Endothelial cell of umbilical vein (primary cell): ENCODE measurements at regions not wholly inside any gene's neighbourhood (a gene's known extent, or its start where the extent isn't known, plus 50 kb on each side); places are given as distances from the start of the nearest gene placed in this dataset.

Experiments
- CTCF ChIP-seq, 2 donors: IDR thresholded peaks; 1 replicate in 1 of 2; 2 replicates in 1 of 2; pipeline ENCODE4 v1.5.1; 2011; ENCODE audit warnings: low read length in 2 of 2, mild to moderate bottlenecking in 2 of 2, moderate library complexity in 2 of 2, control low read depth in 1 of 2, inconsistent platforms in 1 of 2, low read depth in 1 of 2; ENCODE audit not compliant: insufficient read depth in 1 of 2; ENCODE audit errors: extremely low read depth in 1 of 2
- EZH2 ChIP-seq: IDR thresholded peaks from 2 replicates; pipeline ENCODE4 v1.6.1; 2012; ENCODE audit warnings: borderline replicate concordance, low read depth, mild to moderate bottlenecking, moderate library complexity, low read length, inconsistent platforms; ENCODE audit not compliant: severe bottlenecking
- FOS ChIP-seq: IDR thresholded peaks from 2 replicates; pipeline ENCODE4 v1.6.1; 2011; ENCODE audit warnings: mild to moderate bottlenecking, low read length, moderate library complexity, borderline replicate concordance; ENCODE audit not compliant: insufficient read depth
- GATA2 ChIP-seq: IDR thresholded peaks from 2 replicates; pipeline ENCODE4 v1.7.0; 2011; ENCODE audit warnings: low read depth, mild to moderate bottlenecking, moderate library complexity, mixed read lengths, low read length; ENCODE audit not compliant: insufficient read length, insufficient read depth
- MYC ChIP-seq: IDR thresholded peaks from one replicate; pipeline ENCODE4 v1.6.1; 2011; ENCODE audit warnings: mild to moderate bottlenecking, low read depth, low read length
- POLR2A ChIP-seq: IDR thresholded peaks from 2 replicates; pipeline ENCODE4 v1.6.1; 2012; ENCODE audit warnings: low read depth, mild to moderate bottlenecking, control low read depth, low read length
- POLR2AphosphoS5 ChIP-seq: IDR thresholded peaks from 2 replicates; pipeline ENCODE4 v1.6.1; 2012; ENCODE audit warnings: low read depth, mild to moderate bottlenecking, control low read depth, low read length, moderate library complexity; ENCODE audit not compliant: insufficient read depth

- TF ChIP-seq CTCF (IDR thresholded peaks at IDR 0.05; ENCODE audit: extremely low read depth in 1 of 2, insufficient read depth in 1 of 2, low read depth in 1 of 2, low read length in 2 of 2) (no peak), MYC (no peak), EZH2 (no peak), POLR2A (no peak), POLR2AphosphoS5 (no peak), FOS (no peak), GATA2 (no peak)
Measured at GRCh38 chr6:49328051-49328744, 134.9 kb downstream of the MMUT start.
